ENCODE measurements at regions not wholly inside any gene's neighbourhood (a gene's known extent, or its start where the extent isn't known, plus 50 kb on each side); places are given as distances from the start of the nearest gene placed in this dataset.
"Not testable (repeated sequence)": the region's sequence is repeated elsewhere in the genome, so short reads cannot be mapped to it uniquely, and the experiment has no call there.

DNA sequence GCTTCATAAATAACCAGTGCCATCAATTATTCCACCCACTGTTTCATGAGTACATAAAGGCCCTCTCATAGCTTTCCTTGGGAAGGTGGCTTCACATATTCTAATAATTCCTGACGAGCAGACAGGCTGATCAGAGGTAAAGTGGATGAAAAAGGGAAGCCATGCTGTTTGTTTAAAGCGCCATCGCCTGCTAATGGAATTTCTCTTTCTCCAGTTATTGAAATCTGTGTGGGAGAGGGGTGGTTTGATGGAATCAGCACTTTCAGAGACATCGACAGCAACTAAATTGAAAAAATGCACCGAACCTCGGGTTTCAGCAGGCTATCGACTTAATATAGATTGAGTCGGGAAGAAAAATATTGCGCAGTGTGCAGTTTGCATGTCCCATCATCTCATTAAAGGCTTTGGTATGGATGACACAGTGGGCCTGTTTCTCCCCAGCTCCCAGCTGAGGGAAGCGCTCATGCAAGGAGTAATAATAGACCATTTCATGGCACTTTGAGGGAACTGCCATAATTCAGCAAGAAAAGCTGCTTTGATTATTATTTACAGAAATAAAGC lies 472.1 kb downstream of the RBFOX1 start:
- Mint-ChIP-seq H3K27me3 (ENCODE audit: low read depth, poor library complexity) (no peaks in the 10 kb centered on the region), H3K27ac (no peak overlapping the region), H3K9me3 (peaks cover 14% of the 10 kb centered on the region), H3K36me3 (ENCODE audit: low read depth) (no peaks in the 10 kb centered on the region), H3K4me1 (peaks cover 23% of the 10 kb centered on the region), H3K4me3 (no peak overlapping the region)
- TF ChIP-seq, protein P1, sequence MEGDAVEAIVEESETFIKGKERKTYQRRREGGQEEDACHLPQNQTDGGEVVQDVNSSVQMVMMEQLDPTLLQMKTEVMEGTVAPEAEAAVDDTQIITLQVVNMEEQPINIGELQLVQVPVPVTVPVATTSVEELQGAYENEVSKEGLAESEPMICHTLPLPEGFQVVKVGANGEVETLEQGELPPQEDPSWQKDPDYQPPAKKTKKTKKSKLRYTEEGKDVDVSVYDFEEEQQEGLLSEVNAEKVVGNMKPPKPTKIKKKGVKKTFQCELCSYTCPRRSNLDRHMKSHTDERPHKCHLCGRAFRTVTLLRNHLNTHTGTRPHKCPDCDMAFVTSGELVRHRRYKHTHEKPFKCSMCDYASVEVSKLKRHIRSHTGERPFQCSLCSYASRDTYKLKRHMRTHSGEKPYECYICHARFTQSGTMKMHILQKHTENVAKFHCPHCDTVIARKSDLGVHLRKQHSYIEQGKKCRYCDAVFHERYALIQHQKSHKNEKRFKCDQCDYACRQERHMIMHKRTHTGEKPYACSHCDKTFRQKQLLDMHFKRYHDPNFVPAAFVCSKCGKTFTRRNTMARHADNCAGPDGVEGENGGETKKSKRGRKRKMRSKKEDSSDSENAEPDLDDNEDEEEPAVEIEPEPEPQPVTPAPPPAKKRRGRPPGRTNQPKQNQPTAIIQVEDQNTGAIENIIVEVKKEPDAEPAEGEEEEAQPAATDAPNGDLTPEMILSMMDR (IDR thresholded peaks at IDR 0.05), result no peak
- DNase-seq, result no peak

DNA sequence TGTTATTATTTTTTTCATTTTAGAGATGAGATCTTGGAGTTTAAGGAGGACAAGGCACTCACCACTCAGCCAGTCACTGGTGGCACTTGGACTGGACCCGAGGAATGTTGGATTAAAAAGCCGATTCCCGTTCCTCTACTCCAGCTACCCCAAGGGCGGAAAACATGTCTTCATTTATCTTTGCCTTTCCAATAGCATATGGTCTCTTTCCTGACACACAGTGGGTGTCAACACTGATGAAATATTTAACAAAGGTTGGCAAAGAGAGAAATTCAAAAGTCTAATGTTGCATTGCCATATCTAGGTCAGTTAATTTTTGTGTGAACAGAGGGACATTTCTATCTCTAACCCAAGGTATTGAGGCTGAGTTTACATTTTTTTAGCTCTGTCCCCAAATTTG lies 459.7 kb downstream of the RBFOX1 start:
- DNase-seq, result no peak
- Mint-ChIP-seq H3K9me3 (no peaks in the 10 kb centered on the region), H3K4me3 (no peak overlapping the region), H3K36me3 (ENCODE audit: low read depth) (no peaks in the 10 kb centered on the region), H3K4me1 (no peaks in the 10 kb centered on the region), H3K27me3 (ENCODE audit: low read depth, poor library complexity) (no peaks in the 10 kb centered on the region), H3K27ac (no peak overlapping the region)
- TF ChIP-seq, protein P1 (IDR thresholded peaks at IDR 0.05), result no peak

DNA sequence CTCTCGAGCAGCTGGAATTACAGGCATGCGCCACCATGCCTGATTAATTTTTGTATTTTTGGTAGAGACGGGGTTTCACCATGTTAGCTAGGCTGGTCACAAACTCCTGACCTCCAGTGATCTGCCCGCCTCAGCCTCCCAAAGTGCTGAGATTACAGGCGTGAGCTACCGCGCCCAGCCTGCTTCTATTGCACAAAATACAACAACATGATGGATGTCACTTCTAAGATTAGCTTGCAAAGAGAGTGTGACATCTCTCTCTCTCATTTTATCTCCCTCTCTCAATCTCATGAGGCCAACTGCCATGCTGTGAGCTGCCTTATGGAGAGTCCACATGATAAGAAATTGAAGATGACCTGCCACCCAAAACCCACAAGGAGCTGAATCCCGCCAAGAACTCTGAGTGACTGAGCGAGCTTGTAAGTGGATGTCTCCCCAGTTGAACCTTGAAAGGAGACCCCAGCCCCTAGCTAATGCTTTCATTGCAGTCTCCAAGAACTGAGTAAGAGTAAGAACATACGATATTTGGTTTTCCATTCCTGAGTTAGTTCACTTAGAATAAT lies 458.5 kb downstream of the RBFOX1 start:
- TF ChIP-seq, protein P1 (IDR thresholded peaks at IDR 0.05), result no peak
- Mint-ChIP-seq H3K4me3 (no peak overlapping the region), H3K27me3 (ENCODE audit: low read depth, poor library complexity) (no peaks in the 10 kb centered on the region), H3K4me1 (peaks cover 4% of the 10 kb centered on the region), H3K27ac (no peak overlapping the region), H3K36me3 (ENCODE audit: low read depth) (no peaks in the 10 kb centered on the region), H3K9me3 (no peaks in the 10 kb centered on the region)
- no peak for DNase-seq

DNA sequence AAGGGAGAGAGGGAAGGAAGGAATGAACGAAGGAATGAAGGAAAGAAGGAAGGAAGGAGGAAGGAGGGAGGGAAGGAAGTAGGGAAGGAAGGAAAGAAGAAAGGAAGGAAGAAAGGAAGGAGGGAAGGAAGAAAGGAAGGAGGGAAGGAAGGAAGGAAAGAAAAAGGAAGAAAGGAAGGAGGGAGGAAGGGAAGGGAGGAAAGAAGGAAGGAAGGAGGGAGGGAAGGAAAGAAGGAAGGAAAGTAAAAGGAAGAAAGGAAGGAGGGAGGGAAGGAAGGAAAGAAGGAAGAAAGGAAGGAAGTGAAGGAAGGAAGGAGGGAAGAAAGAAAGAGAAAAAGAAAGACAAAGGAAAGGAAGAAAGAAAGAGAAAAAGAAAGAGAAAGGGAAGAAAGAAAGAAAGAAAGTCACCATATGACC lies 442.4 kb downstream of the RBFOX1 start:
- Mint-ChIP-seq H3K9me3 (no peaks in the 10 kb centered on the region), H3K4me3 (no peak overlapping the region), H3K27me3 (ENCODE audit: low read depth, poor library complexity) (peaks cover 14% of the 10 kb centered on the region), H3K27ac (no peak overlapping the region), H3K4me1 (no peaks in the 10 kb centered on the region), H3K36me3 (ENCODE audit: low read depth) (no peaks in the 10 kb centered on the region)
- no peak for DNase-seq
- TF ChIP-seq, protein P1 (IDR thresholded peaks at IDR 0.05), result no peak

DNA sequence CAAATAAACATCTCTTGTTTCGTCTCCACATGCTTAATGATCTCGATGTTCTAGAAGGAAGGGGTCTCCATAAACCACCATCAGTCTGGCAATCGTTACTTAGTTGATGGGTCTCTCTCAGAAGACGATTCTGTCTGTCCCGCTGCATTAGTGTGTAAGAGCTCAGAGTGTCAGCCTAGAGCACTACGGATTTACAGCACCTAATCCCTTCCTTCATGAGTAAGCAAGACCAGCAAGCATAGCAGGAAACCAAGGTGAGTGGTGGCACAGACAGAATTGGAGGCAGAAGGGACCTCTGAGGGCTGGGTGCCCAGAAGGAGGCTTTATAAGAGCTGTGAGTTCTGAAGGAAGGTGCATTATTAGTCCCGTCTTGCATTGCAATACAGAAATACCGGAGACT lies 440.1 kb downstream of the RBFOX1 start:
- TF ChIP-seq, protein P1 (IDR thresholded peaks at IDR 0.05), result no peak
- Mint-ChIP-seq H3K27ac (no peak overlapping the region), H3K9me3 (no peaks in the 10 kb centered on the region), H3K4me1 (peaks cover 6% of the 10 kb centered on the region), H3K36me3 (ENCODE audit: low read depth) (no peaks in the 10 kb centered on the region), H3K4me3 (no peak overlapping the region), H3K27me3 (ENCODE audit: low read depth, poor library complexity) (peaks cover 11% of the 10 kb centered on the region)
- no peak for DNase-seq

DNA sequence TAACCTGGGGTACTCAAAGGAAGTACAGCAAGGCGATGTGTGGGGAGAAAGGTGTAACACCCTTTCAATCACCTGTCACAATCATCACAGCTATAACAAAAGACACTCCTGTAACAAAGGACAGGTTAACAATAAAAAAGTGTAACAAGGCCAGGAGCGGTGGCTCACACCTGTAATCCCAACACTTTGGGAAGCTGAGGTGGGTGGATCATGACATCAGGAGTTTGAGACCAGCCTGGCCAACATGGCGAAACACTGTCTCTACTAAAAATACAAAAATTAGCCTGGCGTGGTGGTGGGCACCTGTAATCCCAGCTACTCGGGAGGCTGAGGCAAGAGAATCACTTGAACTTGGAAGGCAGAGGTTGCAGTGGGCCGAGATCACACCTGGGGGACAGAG lies 436.4 kb downstream of the RBFOX1 start:
- not testable (repeated sequence) for H3K27me3 Mint-ChIP-seq (ENCODE audit: low read depth, poor library complexity); DNase-seq; H3K4me3 Mint-ChIP-seq; H3K9me3 Mint-ChIP-seq; H3K27ac Mint-ChIP-seq; H3K36me3 Mint-ChIP-seq (ENCODE audit: low read depth)
- H3K4me1 Mint-ChIP-seq, result peaks cover 33% of the 10 kb centered on the region

Measured in nephron progenitor cell (in vitro differentiated cells).